Epithelial cell of esophagus (primary cell): ENCODE measurements at regions not wholly inside any gene's neighbourhood (a gene's known extent, or its start where the extent isn't known, plus 50 kb on each side); places are given as distances from the start of the nearest gene placed in this dataset.

Experiments used
- DNase-seq: peaks from one replicate; pipeline ENCODE4 v3.0.0; 2010; ENCODE audit warnings: low read depth
- H3K4me3 ChIP-seq: 2 replicates; pipeline ENCODE4 v1.5.1; 2011; ENCODE audit warnings: mild to moderate bottlenecking, low read length, control low read depth
- TF ChIP-seq, protein P1 (sequence below): IDR thresholded peaks from 2 replicates; pipeline ENCODE4 v1.5.1; 2011; ENCODE audit warnings: low read depth, mild to moderate bottlenecking, low read length, control low read depth, inconsistent platforms; ENCODE audit not compliant: insufficient read depth; ENCODE audit errors: missing control alignments

DNA sequence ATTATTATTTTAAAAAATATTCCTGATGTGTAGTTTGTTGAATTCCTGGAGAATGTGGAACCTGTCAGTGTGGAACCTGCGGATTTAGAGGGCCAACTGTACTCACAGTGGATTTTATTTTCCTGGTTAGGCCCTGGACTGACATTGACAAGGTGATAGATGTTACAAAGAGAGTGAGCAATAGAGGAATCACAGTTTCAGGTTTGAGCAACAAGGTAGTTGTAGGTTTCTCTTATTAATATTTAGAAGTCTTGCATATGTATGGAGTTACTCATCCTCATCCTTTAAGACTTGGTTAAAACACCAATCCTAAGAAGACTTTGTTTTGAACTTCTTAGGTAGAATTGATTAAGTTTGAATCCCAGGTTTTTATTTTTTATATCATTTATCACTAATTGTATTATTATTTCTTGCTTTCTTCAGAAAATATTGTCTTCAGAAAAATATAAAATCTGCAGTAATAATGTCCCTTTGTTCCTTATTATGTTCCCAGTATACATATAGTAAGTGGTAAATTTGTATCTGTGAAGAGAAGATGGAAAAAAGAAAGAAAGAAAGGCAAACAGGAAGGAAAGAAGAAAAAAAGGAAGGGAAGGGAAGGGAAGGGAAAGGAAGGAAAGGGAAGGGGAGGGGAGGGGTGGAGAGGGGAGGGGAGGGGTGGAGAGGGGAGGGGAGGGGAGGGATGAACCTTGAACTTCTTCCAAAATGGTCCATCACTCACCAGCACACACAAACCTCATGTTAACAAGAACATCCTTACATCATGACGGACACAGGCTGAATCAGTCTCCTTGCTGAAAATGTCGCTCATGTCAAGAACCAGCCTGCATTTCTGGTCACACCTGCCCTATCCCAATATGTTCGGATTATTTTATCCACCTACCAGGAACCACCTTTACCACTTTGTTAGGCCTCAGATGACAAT is 867.2 kb downstream of the CDH11 start:
- H3K4me3 ChIP-seq, result no peak overlapping the region
- peak; percentile 47 for DNase-seq
- TF ChIP-seq, protein P1, sequence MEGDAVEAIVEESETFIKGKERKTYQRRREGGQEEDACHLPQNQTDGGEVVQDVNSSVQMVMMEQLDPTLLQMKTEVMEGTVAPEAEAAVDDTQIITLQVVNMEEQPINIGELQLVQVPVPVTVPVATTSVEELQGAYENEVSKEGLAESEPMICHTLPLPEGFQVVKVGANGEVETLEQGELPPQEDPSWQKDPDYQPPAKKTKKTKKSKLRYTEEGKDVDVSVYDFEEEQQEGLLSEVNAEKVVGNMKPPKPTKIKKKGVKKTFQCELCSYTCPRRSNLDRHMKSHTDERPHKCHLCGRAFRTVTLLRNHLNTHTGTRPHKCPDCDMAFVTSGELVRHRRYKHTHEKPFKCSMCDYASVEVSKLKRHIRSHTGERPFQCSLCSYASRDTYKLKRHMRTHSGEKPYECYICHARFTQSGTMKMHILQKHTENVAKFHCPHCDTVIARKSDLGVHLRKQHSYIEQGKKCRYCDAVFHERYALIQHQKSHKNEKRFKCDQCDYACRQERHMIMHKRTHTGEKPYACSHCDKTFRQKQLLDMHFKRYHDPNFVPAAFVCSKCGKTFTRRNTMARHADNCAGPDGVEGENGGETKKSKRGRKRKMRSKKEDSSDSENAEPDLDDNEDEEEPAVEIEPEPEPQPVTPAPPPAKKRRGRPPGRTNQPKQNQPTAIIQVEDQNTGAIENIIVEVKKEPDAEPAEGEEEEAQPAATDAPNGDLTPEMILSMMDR, result no peak

DNA sequence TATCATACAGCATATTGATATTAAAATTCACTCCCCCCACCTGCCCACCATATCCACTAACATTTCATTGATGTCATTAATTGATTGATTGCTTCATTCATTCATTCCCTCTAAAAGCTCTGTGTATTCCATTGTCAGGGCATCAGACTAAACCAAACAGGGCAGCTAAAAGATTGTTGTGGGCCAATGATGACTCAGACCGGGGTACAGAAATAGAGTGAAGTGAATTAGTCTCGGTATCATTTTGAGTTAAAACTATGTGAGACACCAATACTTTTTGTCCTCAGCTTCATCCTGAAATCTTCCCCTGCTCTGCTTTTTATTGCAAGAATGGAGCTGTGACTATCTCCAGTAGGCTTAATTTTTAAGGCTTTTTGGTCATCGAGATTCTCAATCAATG is 868.3 kb downstream of the CDH11 start:
- DNase-seq, result no peak
- H3K4me3 ChIP-seq, result no peak overlapping the region
- TF ChIP-seq, protein P1, result no peak

DNA sequence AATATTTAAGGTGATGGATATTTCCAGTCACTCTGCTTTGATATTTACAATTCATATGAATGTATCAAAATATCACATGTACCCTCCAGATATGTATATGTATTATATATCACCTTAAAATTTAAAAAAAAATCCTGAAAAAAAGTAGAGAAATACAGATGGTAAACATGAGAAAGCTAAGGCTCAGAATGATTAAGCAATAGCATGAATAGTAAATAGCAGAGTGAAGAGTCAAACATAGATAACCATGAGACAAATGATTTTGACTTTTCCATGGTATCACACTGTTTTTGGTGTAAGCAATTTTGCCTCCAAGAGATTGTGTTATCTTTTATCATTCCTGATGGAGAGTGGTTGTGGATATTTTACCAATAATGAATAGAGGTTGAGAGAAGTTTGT is 868.8 kb downstream of the CDH11 start:
- H3K4me3 ChIP-seq, result no peak overlapping the region
- TF ChIP-seq, protein P1, result no peak
- DNase-seq, result no peak

DNA sequence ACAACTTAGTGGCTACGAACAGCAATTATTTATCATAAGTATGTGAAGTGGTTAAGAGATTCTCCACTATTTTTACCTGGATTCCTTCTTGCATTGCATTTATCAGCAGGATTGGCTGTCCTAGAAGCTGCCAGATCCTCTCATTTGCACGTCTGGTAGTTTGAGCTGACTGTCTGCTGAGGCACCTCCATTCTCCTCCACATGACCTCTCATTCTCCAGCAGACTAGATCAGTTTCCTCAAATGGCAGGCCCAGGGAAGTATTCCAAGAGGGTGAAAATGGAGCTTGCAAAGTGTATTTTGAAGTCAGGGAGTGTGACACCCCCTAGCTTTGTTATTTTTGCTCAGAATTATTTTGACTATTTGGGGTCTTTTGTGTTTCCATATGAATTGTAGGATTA is 870.1 kb downstream of the CDH11 start:
- no peak overlapping the region for H3K4me3 ChIP-seq
- DNase-seq, result no peak
- TF ChIP-seq, protein P1, result no peak

DNA sequence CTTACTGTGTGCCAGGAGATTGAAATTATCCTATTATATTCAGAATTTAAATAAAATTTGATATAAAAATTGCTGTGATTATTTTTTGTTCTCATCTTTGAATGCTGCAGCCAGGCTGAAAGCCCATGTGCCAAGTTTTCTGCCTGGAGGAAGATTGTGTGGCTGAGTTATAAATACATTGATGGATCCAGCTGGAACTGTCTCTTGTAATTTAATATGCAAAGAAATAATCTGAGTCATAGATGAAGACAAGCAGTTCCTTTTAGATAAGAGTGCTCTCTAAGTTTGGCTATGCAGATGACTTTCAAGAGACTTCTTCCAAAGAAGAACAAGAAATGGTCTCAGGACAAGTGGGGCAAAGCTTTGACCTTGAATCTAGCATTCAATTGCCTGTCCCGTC is 871.0 kb downstream of the CDH11 start:
- peak; percentile 0 for DNase-seq
- H3K4me3 ChIP-seq, result no peak overlapping the region
- TF ChIP-seq, protein P1, result no peak

DNA sequence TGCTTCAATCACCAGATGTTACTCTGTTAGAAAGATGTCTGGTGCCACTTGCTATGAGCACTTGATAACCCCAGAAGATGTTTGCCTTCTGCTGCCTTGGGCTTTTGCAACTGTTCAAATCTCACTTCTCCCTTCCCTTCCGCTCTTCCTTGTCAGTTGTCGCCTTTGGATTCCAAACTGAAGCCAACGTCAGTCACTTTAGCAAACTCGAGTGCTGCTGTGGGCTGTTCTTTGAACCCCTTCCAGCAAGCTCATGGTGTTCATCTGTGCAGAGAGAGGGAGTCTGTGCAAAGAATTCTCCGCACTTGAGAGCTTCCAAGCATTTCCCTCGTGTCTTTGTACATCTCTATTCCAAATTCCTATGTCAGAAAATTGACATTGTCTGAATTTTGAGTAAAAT is 879.4 kb downstream of the CDH11 start:
- no peak for DNase-seq
- TF ChIP-seq, protein P1, result no peak
- H3K4me3 ChIP-seq, result no peak overlapping the region

DNA sequence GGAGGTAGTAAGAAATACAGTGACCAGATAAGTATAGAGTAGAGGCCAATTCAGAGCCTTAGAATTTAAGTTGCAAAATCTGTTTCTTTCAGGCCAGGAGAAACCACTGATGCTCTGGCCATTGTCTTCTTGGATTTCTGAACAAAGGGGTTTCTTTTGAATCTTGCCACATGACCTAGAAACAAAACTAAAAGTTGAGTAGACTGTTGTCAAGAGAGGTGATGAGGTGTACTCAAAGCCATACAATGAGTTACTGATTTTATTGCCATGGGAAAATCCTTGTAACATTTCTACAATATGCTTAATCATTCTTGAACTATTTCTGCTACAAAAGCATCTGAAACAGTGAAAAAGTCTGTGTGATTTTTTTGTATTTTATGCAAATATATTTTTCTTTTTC is 881.3 kb downstream of the CDH11 start:
- no peak overlapping the region for H3K4me3 ChIP-seq
- no peak for DNase-seq
- TF ChIP-seq, protein P1, result no peak
